Kidney epithelial cell (primary cell): ENCODE measurements at regions not wholly inside any gene's neighbourhood (a gene's known extent, or its start where the extent isn't known, plus 50 kb on each side); places are given as distances from the start of the nearest gene placed in this dataset.

Experiments used
- DNase-seq: peaks from one replicate; pipeline ENCODE4 v3.0.0-alpha.2; 2010; ENCODE audit warnings: low read depth
- H3K27me3 ChIP-seq: 2 replicates; pipeline ENCODE4 v1.6.0; 2011; ENCODE audit warnings: low read length; ENCODE audit not compliant: control insufficient read depth, insufficient read depth
- H3K36me3 ChIP-seq: 2 replicates; pipeline ENCODE4 v1.5.1; 2011; ENCODE audit warnings: low read length; ENCODE audit not compliant: control insufficient read depth, insufficient read depth
- H3K4me3 ChIP-seq: 2 replicates; pipeline ENCODE4 v1.5.1; 2011; ENCODE audit warnings: low read depth, mild to moderate bottlenecking, control low read depth, low read length
- CTCF ChIP-seq: IDR thresholded peaks from 2 replicates; pipeline ENCODE4 v1.5.1; 2011; ENCODE audit warnings: mild to moderate bottlenecking, moderate library complexity, low read length, control low read depth, inconsistent platforms; ENCODE audit not compliant: insufficient read depth, poor library complexity, severe bottlenecking

GRCh38 chr13:62093984-62094780, 678.5 kb upstream of the PCDH20 start:
- Histone ChIP-seq H3K4me3 (no peak overlapping the region), H3K27me3 (no peaks in the 10 kb centered on the region), H3K36me3 (no peaks in the 10 kb centered on the region)
- no peak for TF ChIP-seq CTCF
- no peak for DNase-seq

GRCh38 chr13:62092949-62093348, 677.3 kb upstream of the PCDH20 start:
- DNase-seq, result no peak
- no peak for TF ChIP-seq CTCF
- Histone ChIP-seq H3K27me3 (no peaks in the 10 kb centered on the region), H3K36me3 (no peaks in the 10 kb centered on the region), H3K4me3 (no peak overlapping the region)

GRCh38 chr13:62092536-62092935, 676.9 kb upstream of the PCDH20 start:
- no peak for DNase-seq
- H3K27me3 ChIP-seq, result no peaks in the 10 kb centered on the region
- no peak for TF ChIP-seq CTCF
- H3K36me3 ChIP-seq, result no peaks in the 10 kb centered on the region
- no peak overlapping the region for H3K4me3 ChIP-seq

DNA sequence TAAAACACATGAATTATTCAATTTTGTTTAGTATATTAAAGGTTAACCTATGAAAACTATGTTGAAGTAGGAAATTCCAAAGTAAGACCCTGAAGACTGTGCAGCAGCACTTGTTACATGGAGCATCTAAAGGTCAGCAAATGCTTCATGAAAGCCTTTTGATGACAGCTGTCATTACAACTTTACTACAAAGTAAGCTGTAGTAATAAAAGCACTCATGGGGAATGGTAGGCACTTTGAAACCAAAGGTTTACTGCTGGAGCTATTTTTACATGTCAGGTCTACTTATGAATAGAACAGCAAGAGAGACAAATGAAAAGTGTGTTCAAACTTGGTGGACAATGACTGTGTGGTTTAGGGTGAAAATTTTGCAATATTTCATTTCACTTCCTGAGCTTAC, 672.5 kb upstream of the PCDH20 start:
- no peaks in the 10 kb centered on the region for H3K36me3 ChIP-seq
- no peak overlapping the region for H3K4me3 ChIP-seq
- no peak for DNase-seq
- no peaks in the 10 kb centered on the region for H3K27me3 ChIP-seq
- TF ChIP-seq CTCF, result no peak

DNA sequence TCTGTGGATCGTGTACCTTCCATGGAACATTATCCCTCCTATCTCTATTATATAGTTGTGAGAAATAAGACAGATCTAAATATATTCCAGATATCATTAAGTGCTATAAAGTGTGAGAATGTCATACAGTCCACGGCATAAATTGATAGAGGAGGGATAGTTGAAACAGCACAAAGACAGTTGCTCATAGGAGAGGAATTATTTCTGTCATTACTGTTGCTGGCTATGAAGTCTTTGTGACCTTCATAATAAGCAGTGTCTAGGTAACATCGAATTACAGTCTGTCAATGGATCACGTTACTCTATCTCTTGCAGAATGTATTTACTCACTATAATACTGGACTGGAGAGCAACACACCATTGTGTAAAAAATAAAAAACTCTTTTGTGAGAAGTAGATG, 671.5 kb upstream of the PCDH20 start:
- no peak for TF ChIP-seq CTCF
- Histone ChIP-seq H3K4me3 (no peak overlapping the region), H3K36me3 (no peaks in the 10 kb centered on the region), H3K27me3 (no peaks in the 10 kb centered on the region)
- no peak for DNase-seq
